Endothelial cell (in vitro differentiated cells): ENCODE measurements at regions not wholly inside any gene's neighbourhood (a gene's known extent, or its start where the extent isn't known, plus 50 kb on each side); places are given as distances from the start of the nearest gene placed in this dataset.

Experiments used
- DNase-seq: peaks from one replicate; pipeline ENCODE4 v3.0.0; 2021; ENCODE audit warnings: low spot score
- H3K27ac Mint-ChIP-seq: one replicate; pipeline ENCODE4 v1.8.0; 2021; ENCODE audit warnings: mixed read lengths, inconsistent platforms; ENCODE audit not compliant: unreplicated experiment
- H3K27me3 Mint-ChIP-seq: one replicate; pipeline ENCODE4 v1.8.0; 2021; ENCODE audit warnings: mild to moderate bottlenecking, moderate library complexity, mixed read lengths, inconsistent platforms; ENCODE audit not compliant: unreplicated experiment
- H3K36me3 Mint-ChIP-seq: one replicate; pipeline ENCODE4 v1.8.0; 2021; ENCODE audit warnings: mild to moderate bottlenecking, low read depth, mixed read lengths, inconsistent platforms; ENCODE audit not compliant: unreplicated experiment
- H3K4me1 Mint-ChIP-seq: one replicate; pipeline ENCODE4 v1.8.0; 2021; ENCODE audit warnings: mild to moderate bottlenecking, mixed read lengths, inconsistent platforms; ENCODE audit not compliant: unreplicated experiment
- H3K4me3 Mint-ChIP-seq: one replicate; pipeline ENCODE4 v1.8.0; 2021; ENCODE audit warnings: mild to moderate bottlenecking, mixed read lengths, inconsistent platforms; ENCODE audit not compliant: unreplicated experiment
- H3K9me3 Mint-ChIP-seq: one replicate; pipeline ENCODE4 v1.8.0; 2021; ENCODE audit warnings: mixed read lengths, inconsistent platforms; ENCODE audit not compliant: unreplicated experiment
- CTCF ChIP-seq: fragments of 200-600 bp; sonication (generic); IDR thresholded peaks from one replicate; pipeline ENCODE4 v1.5.0; 2021; ENCODE audit warnings: antibody characterized with exemption; ENCODE audit not compliant: unreplicated experiment

DNA sequence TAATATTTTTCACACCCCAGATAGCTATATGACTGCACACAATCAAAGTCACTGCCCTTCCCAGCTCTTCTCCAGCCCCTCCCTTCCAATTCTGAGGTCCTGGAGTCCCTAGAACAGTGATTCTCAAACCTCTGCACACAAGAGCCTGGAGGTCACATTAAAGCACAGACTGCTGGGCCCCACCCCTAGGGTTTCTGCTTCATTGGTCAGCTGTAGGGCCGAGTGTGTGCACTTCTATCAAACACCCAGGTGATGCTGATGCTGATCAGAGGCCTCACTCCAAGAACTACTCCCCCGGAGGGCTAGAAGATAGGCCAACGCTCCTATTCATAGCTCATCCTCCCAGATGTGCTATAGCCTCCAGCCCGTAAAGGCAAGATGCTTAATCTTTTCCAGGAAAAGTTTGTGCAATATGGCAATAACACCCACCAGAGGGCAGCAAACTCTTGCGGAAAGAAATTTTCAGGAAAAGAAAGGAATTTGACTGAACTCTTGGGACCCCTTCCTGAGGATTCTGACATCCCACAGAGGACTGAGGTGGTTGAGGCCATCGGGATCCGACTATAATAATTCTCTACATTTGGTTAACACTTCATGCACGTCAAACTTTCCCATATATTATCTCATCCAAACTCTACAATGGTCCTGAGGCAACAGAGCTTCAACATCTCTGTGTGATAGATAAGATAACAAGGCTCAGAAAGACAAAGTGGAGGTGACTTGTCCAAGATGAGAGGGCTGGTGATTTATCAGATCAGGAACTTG, 194.2 kb upstream of the PKDCC start:
- DNase-seq, result peak; percentile 71
- peak; percentile 79 for TF ChIP-seq CTCF
- no peaks in the 10 kb centered on the region for H3K27me3 Mint-ChIP-seq
- no peak overlapping the region for H3K27ac Mint-ChIP-seq
- H3K4me1 Mint-ChIP-seq, result no peaks in the 10 kb centered on the region
- H3K9me3 Mint-ChIP-seq, result no peaks in the 10 kb centered on the region
- no peaks in the 10 kb centered on the region for H3K36me3 Mint-ChIP-seq
- H3K4me3 Mint-ChIP-seq, result no peak overlapping the region

DNA sequence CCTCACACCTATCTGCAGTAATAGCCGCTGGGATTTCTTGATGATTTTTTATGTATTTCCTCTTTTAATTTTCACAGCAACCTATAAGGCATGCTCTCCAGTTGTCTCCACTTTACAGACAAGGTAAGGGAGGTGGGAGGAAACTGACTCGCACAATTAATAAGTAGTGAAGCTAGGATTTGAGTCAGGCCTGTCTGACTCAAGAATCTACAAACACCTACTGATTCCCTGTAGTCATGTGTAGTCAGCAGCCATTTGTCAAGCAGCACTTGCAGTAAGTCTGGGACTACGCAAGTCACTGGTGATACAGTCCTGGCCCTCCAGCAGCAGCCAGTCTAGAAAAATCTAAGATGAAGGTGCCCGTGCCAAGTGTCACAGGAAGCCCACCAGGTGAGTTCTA, 193.6 kb upstream of the PKDCC start:
- Mint-ChIP-seq H3K27ac (no peak overlapping the region), H3K4me3 (no peak overlapping the region), H3K36me3 (no peaks in the 10 kb centered on the region), H3K9me3 (no peaks in the 10 kb centered on the region), H3K27me3 (no peaks in the 10 kb centered on the region), H3K4me1 (no peaks in the 10 kb centered on the region)
- TF ChIP-seq CTCF, result no peak
- DNase-seq, result no peak

DNA sequence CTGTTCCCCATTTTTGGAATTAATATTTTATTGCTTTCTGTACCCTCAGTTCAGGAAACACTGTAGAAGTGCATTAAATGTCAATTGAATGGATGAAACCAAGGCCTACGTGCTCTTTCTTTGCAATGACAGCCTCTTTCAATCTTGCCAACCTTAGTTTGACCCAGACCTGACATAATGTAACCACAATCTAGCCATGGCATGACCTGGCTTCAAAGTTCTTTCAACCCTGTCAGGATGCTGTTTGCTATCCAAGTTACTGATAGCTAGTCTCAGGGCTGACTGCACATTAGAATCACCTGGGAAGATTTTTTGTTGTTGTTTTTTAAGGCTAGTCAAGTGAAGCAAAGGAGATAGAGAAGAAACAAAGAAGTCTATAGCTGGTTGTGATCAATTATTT, 190.9 kb upstream of the PKDCC start:
- Mint-ChIP-seq H3K4me3 (no peak overlapping the region), H3K4me1 (no peaks in the 10 kb centered on the region), H3K27ac (no peak overlapping the region), H3K36me3 (no peaks in the 10 kb centered on the region), H3K27me3 (no peaks in the 10 kb centered on the region), H3K9me3 (no peaks in the 10 kb centered on the region)
- no peak for DNase-seq
- no peak for TF ChIP-seq CTCF

DNA sequence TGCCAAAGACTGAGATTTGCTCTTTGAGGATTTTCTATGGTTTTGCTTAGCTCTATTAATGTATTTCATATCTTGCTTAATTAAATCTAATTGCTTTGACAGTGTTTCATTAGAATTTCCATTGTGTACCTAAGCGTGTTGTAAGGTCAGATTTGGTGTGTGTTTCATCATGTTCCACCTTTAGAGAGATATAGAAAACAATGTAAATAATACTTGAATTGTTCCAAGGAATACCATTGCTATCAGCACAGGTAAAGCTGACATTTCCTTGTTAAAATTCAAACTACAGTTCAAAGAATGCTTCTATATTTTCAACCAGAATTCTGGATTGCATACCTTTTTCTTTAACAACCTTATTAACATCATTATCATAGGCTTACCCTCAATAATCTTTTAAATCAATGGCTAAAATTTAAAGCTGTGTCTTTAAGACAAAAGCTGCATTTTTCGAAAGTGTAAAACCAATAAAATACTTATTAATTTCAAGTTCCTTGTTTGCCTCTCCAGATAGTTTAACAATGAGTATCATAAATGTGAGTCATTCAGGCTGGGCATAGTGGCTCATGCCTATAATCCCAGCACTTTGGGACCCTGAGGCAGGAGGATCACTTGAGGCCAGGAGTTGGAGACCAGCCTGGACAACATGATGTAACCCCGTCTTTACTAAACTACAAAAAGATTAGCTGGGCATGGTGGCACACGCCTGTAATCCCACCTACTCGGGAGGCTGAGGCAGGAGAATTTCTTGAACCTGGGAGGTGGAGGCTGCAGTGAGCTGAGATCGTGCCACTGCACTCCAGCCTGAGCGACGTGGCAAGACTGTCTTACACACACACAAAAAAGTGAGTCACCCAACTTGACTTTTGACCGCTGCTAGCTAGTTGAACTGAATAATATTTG, 188.0 kb upstream of the PKDCC start:
- Mint-ChIP-seq H3K27ac (no peak overlapping the region), H3K4me3 (no peak overlapping the region), H3K4me1 (no peaks in the 10 kb centered on the region), H3K27me3 (no peaks in the 10 kb centered on the region), H3K9me3 (no peaks in the 10 kb centered on the region), H3K36me3 (no peaks in the 10 kb centered on the region)
- no peak for DNase-seq
- TF ChIP-seq CTCF, result no peak

DNA sequence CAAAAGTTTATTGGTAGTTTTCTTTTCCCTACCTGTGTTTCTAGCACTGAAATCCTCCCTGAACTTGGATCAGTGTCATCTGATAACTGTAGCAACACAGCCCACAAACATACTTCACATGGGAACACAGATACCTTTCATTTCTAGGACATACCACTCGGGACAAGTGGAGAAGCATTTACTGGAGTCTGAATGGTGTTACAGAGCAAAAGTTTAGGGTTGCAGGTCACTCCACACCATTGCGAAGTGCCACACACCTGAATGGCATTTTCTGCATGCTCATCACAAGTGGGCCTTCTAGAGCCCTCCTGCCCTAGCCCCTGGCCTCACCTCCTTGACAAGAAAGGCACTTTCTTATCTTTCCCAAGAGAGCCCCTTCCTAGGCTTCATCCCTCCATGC, 184.8 kb upstream of the PKDCC start:
- no peak for DNase-seq
- Mint-ChIP-seq H3K4me1 (peaks cover 6% of the 10 kb centered on the region), H3K27me3 (no peaks in the 10 kb centered on the region), H3K4me3 (no peak overlapping the region), H3K36me3 (no peaks in the 10 kb centered on the region), H3K9me3 (no peaks in the 10 kb centered on the region), H3K27ac (no peak overlapping the region)
- no peak for TF ChIP-seq CTCF
